SK-MEL-5 (cell line): ENCODE measurements at regions not wholly inside any gene's neighbourhood (a gene's known extent, or its start where the extent isn't known, plus 50 kb on each side); places are given as distances from the start of the nearest gene placed in this dataset.

Experiments used
- DNase-seq: peaks from one replicate; pipeline ENCODE4 v3.0.0-alpha.2; 2016; ENCODE audit warnings: low read depth, low spot score
- in situ Hi-C: cut with HindIII; loops from 2 replicates; pipeline ENCODE4 v1.10.0; 2016; ENCODE audit warnings: low sequenced_read_pairs, high pct_unique_total_duplicates, low pct_unique_long_range_greater_than_20kb

DNA sequence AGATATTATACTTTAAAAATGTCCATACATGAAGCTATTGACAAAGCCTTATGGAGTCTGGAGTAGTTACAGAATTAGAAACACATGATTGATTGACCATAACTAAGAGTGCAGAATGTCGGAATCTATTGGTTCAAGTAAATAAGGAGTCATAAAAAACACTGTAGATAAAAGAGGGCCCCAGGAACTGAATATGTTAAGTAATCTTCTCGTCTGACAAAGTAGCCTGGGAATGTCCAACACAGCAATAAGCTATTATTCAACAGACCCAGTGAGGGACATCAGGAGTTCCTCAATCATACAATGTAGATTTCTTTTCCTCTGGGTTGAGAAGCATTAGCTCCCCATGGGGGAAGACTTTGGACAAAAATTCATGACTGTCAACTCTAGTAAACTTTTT is 782.0 kb downstream of the SUGCT start:
- no peak for DNase-seq
- in situ Hi-C loops: no loop called here

GRCh38 chr7:40915071-40915470 is 780.3 kb downstream of the SUGCT start:
- in situ Hi-C loops: no loop called here
- DNase-seq: no peak
